GM20431 (cell line): ENCODE measurements at regions not wholly inside any gene's neighbourhood (a gene's known extent, or its start where the extent isn't known, plus 50 kb on each side); places are given as distances from the start of the nearest gene placed in this dataset.

Experiments
- in situ Hi-C: fragments of 300-500 bp; cut with MseI, MboI; formaldehyde crosslinking; loops from one replicate; pipeline ENCODE4 v1.15.0; 2020; ENCODE audit warnings: low sequenced_read_pairs; ENCODE audit not compliant: unreplicated experiment

GRCh38 chr10:94178475-94179253, 184.1 kb downstream of the NOC3L start:
- in situ Hi-C loops: no loop called here

- in situ Hi-C loops: no loop called here
These were observed 182.2 kb downstream of the NOC3L start for GRCh38 chr10:94180576-94180975.

GRCh38 chr10:94183666-94184264, 179.0 kb downstream of the NOC3L start:
- in situ Hi-C loops: no loop called here

GRCh38 chr10:94186722-94187121, 176.0 kb downstream of the NOC3L start:
- in situ Hi-C loops: no loop called here

GRCh38 chr10:94192333-94192732, 170.4 kb downstream of the NOC3L start:
- in situ Hi-C loops: no loop called here

GRCh38 chr10:94192974-94193373, 169.8 kb downstream of the NOC3L start:
- in situ Hi-C loops: no loop called here

GRCh38 chr10:94193466-94193924, 169.2 kb downstream of the NOC3L start:
- in situ Hi-C loops: no loop called here

- in situ Hi-C loops: no loop called here
These were observed 168.5 kb downstream of the NOC3L start for GRCh38 chr10:94194256-94194655.

GRCh38 chr10:94197241-94197640, 165.5 kb downstream of the NOC3L start:
- in situ Hi-C loops: no loop called here

- in situ Hi-C loops: no loop called here
These were observed 164.4 kb downstream of the NOC3L start for GRCh38 chr10:94198324-94198723.

- in situ Hi-C loops: no loop called here
These were observed 163.2 kb downstream of the NOC3L start for GRCh38 chr10:94199565-94199964.

GRCh38 chr10:94200146-94200837, 162.4 kb downstream of the NOC3L start:
- in situ Hi-C loops: no loop called here

GRCh38 chr10:94205396-94205831, 157.3 kb downstream of the NOC3L start:
- in situ Hi-C loops: no loop called here

GRCh38 chr10:94206176-94206575, 156.6 kb downstream of the NOC3L start:
- in situ Hi-C loops: no loop called here

- in situ Hi-C loops: no loop called here
These were observed 154.4 kb downstream of the NOC3L start for GRCh38 chr10:94208315-94208714.

GRCh38 chr10:94210440-94211168, 152.1 kb downstream of the NOC3L start:
- in situ Hi-C loops: no loop called here

- in situ Hi-C loops: no loop called here
These were observed 151.6 kb downstream of the NOC3L start for GRCh38 chr10:94211169-94211510.

- in situ Hi-C loops: no loop called here
These were observed 149.7 kb downstream of the NOC3L start for GRCh38 chr10:94213001-94213530.

- in situ Hi-C loops: no loop called here
These were observed 148.8 kb downstream of the NOC3L start for GRCh38 chr10:94213980-94214379.

- in situ Hi-C loops: no loop called here
These were observed 148.3 kb downstream of the NOC3L start for GRCh38 chr10:94214481-94214893.
